ENCODE measurements at regions not wholly inside any gene's neighbourhood (a gene's known extent, or its start where the extent isn't known, plus 50 kb on each side); places are given as distances from the start of the nearest gene placed in this dataset.

GRCh38 chr2:212894026-212894425, 257.4 kb downstream of the IKZF2 start:
- Histone ChIP-seq H3K4me1 (peaks cover 0 to 6% (median 0%) of the 10 kb centered on the region in 9 donors), H3K27me3 (no peaks in the 10 kb centered on the region), H3K27ac (no peak overlapping the region), H3K9me3 (no peaks in the 10 kb centered on the region), H3K4me3 (no peak overlapping the region), H3K36me3 (no peaks in the 10 kb centered on the region)
- DNase-seq (no peak), ATAC-seq (no peak)
- TF ChIP-seq CTCF (IDR thresholded peaks at IDR 0.05) = no peak
- 88 to 90% methylated on average over 1 of the region's 1 CpG for WGBS, 2 donors
- intact Hi-C loops (cut with DNase I) = loop anchor here in 4 of 10 donors (5.0 to 10.0 kb wide), 3 partner anchors 117 to 209 kb away; no protein-coding TSS in a partner anchor

- TF ChIP-seq CTCF (IDR thresholded peaks at IDR 0.05) = no peak
- Histone ChIP-seq H3K27ac (no peak overlapping the region), H3K36me3 (no peaks in the 10 kb centered on the region), H3K27me3 (no peaks in the 10 kb centered on the region), H3K4me3 (no peak overlapping the region), H3K4me1 (peaks cover 0 to 6% (median 0%) of the 10 kb centered on the region in 9 donors), H3K9me3 (no peaks in the 10 kb centered on the region)
- WGBS, 2 donors = 70 to 78% methylated on average over 3 of the region's 3 CpGs
- DNase-seq (no peak), ATAC-seq (no peak)
- intact Hi-C loops (cut with DNase I) = loop anchor here in 5 of 10 donors (2.0 to 10.0 kb wide), 4 partner anchors 116 to 208 kb away; no protein-coding TSS in a partner anchor
Observed at GRCh38 chr2:212893216-212893615, 258.2 kb downstream of the IKZF2 start.

- no peak overlapping the region for H3K27ac ChIP-seq
- intact Hi-C loops (cut with DNase I) = loop anchor here in 5 of 10 donors (2.0 to 10.0 kb wide), 4 partner anchors 115 to 207 kb away; no protein-coding TSS in a partner anchor
- H3K4me3 ChIP-seq = no peak overlapping the region
- WGBS, 2 donors = 39 to 51% methylated on average over 3 of the region's 3 CpGs
- peaks cover 0 to 6% (median 0%) of the 10 kb centered on the region in 9 donors for H3K4me1 ChIP-seq
- H3K36me3 ChIP-seq = no peaks in the 10 kb centered on the region
- H3K9me3 ChIP-seq = no peaks in the 10 kb centered on the region
- DNase-seq (no peak), ATAC-seq (no peak)
- peak in 7 of 9 donors; percentile 15 to 49 (median 39) for TF ChIP-seq CTCF (IDR thresholded peaks at IDR 0.05)
- no peaks in the 10 kb centered on the region for H3K27me3 ChIP-seq
Observed at GRCh38 chr2:212892193-212892592, 259.2 kb downstream of the IKZF2 start.

- H3K4me1 ChIP-seq = peaks cover 0 to 6% (median 0%) of the 10 kb centered on the region in 9 donors
- no peak for TF ChIP-seq CTCF (IDR thresholded peaks at IDR 0.05)
- H3K36me3 ChIP-seq = no peaks in the 10 kb centered on the region
- WGBS, 2 donors = 64 to 73% methylated on average over 2 of the region's 2 CpGs
- intact Hi-C loops (cut with DNase I) = loop anchor here in 4 of 10 donors (5.0 to 10.0 kb wide), 3 partner anchors 114 to 207 kb away; no protein-coding TSS in a partner anchor
- no peaks in the 10 kb centered on the region for H3K27me3 ChIP-seq
- H3K4me3 ChIP-seq = no peak overlapping the region
- DNase-seq (no peak), ATAC-seq (no peak)
- H3K9me3 ChIP-seq = peaks cover 0 to 4% (median 0%) of the 10 kb centered on the region in 11 donors
- H3K27ac ChIP-seq = no peak overlapping the region
Observed at GRCh38 chr2:212891580-212891979, 259.8 kb downstream of the IKZF2 start.
